ENCODE measurements at regions not wholly inside any gene's neighbourhood (a gene's known extent, or its start where the extent isn't known, plus 50 kb on each side); places are given as distances from the start of the nearest gene placed in this dataset.

DNA sequence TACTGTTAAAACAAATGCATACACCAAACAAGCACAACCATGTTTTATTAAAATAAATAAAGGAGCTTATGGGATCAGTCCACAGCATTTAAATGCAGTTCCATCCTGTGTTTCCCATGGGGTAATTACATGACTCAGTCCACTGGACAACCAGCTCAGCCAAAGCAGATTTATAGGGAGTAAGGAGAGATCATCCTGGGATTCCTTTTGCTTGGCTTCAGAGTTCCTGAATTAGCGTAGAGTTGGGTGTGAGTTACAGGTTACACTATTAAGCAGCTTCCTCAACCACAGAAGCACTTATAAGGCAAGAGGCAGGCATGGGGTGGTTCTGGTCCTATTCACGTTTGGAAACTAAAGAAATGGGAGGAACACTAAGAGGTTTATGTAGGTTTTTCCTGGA is 381.1 kb upstream of the ACTBL2 start:
- no peaks in the 10 kb centered on the region for H3K4me1 ChIP-seq (ENCODE audit: low read length)
- no peaks in the 10 kb centered on the region for H3K9me3 ChIP-seq (replicated peaks; ENCODE audit: insufficient read depth, low read length)
- H3K9ac ChIP-seq (ENCODE audit: low read length), result no peak overlapping the region
- no peak overlapping the region for H3K4me3 ChIP-seq (ENCODE audit: low read length)
- H3K36me3 ChIP-seq (replicated peaks; ENCODE audit: insufficient read depth, low read length), result no peaks in the 10 kb centered on the region
- H3K9me2 ChIP-seq (replicated peaks; ENCODE audit: insufficient read depth, low read length), result no peaks in the 10 kb centered on the region
- H4K20me1 ChIP-seq (ENCODE audit: insufficient read depth, low read length), result no peaks in the 10 kb centered on the region
- H3K79me2 ChIP-seq (ENCODE audit: low read length), result no peaks in the 10 kb centered on the region
- no peaks in the 10 kb centered on the region for H3K27me3 ChIP-seq (replicated peaks; ENCODE audit: insufficient read depth, low read length)
- no peak for DNase-seq
- no peak overlapping the region for H3K27ac ChIP-seq (ENCODE audit: low read length)
- TF ChIP-seq CTCF (IDR thresholded peaks at IDR 0.05; ENCODE audit: low read length), result no peak
- no peak for TF ChIP-seq EZH2 (optimal IDR thresholded peaks at IDR 0.05; ENCODE audit: low read depth, low read length)
- TF ChIP-seq EZH2phosphoT487 (IDR thresholded peaks at IDR 0.05; ENCODE audit: low read length), result no peak
- no peak overlapping the region for H3K4me2 ChIP-seq (ENCODE audit: low read depth, low read length)
- no peaks in the 10 kb centered on the region for H3F3A ChIP-seq (ENCODE audit: insufficient read depth, low read length)
- no peak overlapping the region for H2AFZ ChIP-seq (ENCODE audit: low read length)

DNA sequence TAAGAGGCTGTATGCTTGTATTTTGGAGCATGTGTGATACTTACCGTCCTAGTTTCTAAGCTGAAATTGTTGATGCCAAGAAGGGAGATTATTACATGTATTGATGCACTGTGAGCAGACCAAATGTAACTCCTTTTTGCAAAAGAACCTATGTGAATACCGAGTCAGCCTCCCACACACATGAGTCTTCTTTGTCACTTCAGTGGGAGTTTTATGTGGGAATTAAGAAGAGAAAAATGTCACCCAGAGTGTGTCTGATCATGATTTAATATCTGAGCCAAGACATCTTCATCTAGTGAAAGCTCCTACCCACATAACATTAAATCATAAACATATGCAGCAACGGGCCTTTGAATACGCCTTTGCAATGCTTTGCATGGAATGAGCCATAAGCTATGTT is 380.3 kb upstream of the ACTBL2 start:
- Histone ChIP-seq H3K4me3 (ENCODE audit: low read length) (no peak overlapping the region), H3K9me3 (replicated peaks; ENCODE audit: insufficient read depth, low read length) (no peaks in the 10 kb centered on the region), H3F3A (ENCODE audit: insufficient read depth, low read length) (no peaks in the 10 kb centered on the region), H3K27ac (ENCODE audit: low read length) (no peak overlapping the region), H3K9ac (ENCODE audit: low read length) (no peak overlapping the region), H3K79me2 (ENCODE audit: low read length) (no peaks in the 10 kb centered on the region), H4K20me1 (ENCODE audit: insufficient read depth, low read length) (no peaks in the 10 kb centered on the region), H3K27me3 (replicated peaks; ENCODE audit: insufficient read depth, low read length) (no peaks in the 10 kb centered on the region), H3K4me1 (ENCODE audit: low read length) (no peaks in the 10 kb centered on the region), H3K36me3 (replicated peaks; ENCODE audit: insufficient read depth, low read length) (no peaks in the 10 kb centered on the region), H3K9me2 (replicated peaks; ENCODE audit: insufficient read depth, low read length) (no peaks in the 10 kb centered on the region), H3K4me2 (ENCODE audit: low read depth, low read length) (no peak overlapping the region), H2AFZ (ENCODE audit: low read length) (no peak overlapping the region)
- TF ChIP-seq EZH2 (optimal IDR thresholded peaks at IDR 0.05; ENCODE audit: low read depth, low read length) (no peak), CTCF (IDR thresholded peaks at IDR 0.05; ENCODE audit: low read length) (no peak)
- DNase-seq, result no peak

- H3K27ac ChIP-seq (ENCODE audit: low read length), result no peak overlapping the region
- H3K9ac ChIP-seq (ENCODE audit: low read length), result no peak overlapping the region
- no peak overlapping the region for H3K4me2 ChIP-seq (ENCODE audit: low read depth, low read length)
- H4K20me1 ChIP-seq (ENCODE audit: insufficient read depth, low read length), result no peaks in the 10 kb centered on the region
- H3K79me2 ChIP-seq (ENCODE audit: low read length), result no peaks in the 10 kb centered on the region
- no peaks in the 10 kb centered on the region for H3K4me1 ChIP-seq (ENCODE audit: low read length)
- DNase-seq, result no peak
- H3K27me3 ChIP-seq (replicated peaks; ENCODE audit: insufficient read depth, low read length), result no peaks in the 10 kb centered on the region
- H3K4me3 ChIP-seq (ENCODE audit: low read length), result no peak overlapping the region
- no peak for TF ChIP-seq CTCF (IDR thresholded peaks at IDR 0.05; ENCODE audit: low read length)
- TF ChIP-seq EZH2 (optimal IDR thresholded peaks at IDR 0.05; ENCODE audit: low read depth, low read length), result no peak
- no peak for TF ChIP-seq EZH2phosphoT487 (IDR thresholded peaks at IDR 0.05; ENCODE audit: low read length)
- no peaks in the 10 kb centered on the region for H3K36me3 ChIP-seq (replicated peaks; ENCODE audit: insufficient read depth, low read length)
- H3F3A ChIP-seq (ENCODE audit: insufficient read depth, low read length), result no peaks in the 10 kb centered on the region
- no peaks in the 10 kb centered on the region for H3K9me2 ChIP-seq (replicated peaks; ENCODE audit: insufficient read depth, low read length)
- no peaks in the 10 kb centered on the region for H3K9me3 ChIP-seq (replicated peaks; ENCODE audit: insufficient read depth, low read length)
- no peak overlapping the region for H2AFZ ChIP-seq (ENCODE audit: low read length)
These were observed 379.9 kb upstream of the ACTBL2 start for GRCh38 chr5:57862471-57862911.

Measured in MM.1S (cell line).